ENCODE measurements at regions not wholly inside any gene's neighbourhood (a gene's known extent, or its start where the extent isn't known, plus 50 kb on each side); places are given as distances from the start of the nearest gene placed in this dataset.

DNA sequence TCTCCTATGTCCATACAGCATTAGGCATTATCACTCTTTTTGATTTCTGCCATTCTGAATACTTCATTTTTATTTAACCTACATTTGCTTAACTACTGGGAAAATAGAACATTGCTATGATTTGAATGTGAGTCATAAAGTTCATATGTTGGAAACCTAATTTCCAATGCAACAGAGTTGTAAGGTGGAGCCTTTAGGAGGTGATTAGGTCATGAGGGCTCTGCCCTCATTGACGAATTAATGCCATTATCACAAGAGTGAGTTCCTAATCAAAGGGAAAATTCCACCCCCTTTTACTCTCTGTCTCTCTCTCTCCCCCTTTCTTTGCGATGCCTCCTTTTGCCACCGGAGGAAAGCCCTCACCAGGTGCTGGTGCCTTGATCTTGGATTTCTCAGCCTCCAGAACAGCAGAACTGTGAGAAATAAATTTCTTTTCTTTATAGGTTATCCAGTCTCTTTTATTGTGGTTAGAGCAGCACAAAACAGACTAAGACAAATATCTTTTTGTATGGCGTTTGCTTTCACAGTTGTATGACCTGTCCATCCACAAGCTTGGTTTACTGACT, 180.1 kb upstream of the ARID2 start:
- POLR2A ChIA-PET (ENCODE audit: unreplicated experiment), result interaction anchor here (0.6 kb wide), 1 partner anchor 136 kb away, joined by 4 read pairs; no protein-coding TSS in a partner anchor
- no peak for TF ChIP-seq EZH2 (IDR thresholded peaks at IDR 0.05; ENCODE audit: low read length, unreplicated experiment)
- TF ChIP-seq, protein P1, sequence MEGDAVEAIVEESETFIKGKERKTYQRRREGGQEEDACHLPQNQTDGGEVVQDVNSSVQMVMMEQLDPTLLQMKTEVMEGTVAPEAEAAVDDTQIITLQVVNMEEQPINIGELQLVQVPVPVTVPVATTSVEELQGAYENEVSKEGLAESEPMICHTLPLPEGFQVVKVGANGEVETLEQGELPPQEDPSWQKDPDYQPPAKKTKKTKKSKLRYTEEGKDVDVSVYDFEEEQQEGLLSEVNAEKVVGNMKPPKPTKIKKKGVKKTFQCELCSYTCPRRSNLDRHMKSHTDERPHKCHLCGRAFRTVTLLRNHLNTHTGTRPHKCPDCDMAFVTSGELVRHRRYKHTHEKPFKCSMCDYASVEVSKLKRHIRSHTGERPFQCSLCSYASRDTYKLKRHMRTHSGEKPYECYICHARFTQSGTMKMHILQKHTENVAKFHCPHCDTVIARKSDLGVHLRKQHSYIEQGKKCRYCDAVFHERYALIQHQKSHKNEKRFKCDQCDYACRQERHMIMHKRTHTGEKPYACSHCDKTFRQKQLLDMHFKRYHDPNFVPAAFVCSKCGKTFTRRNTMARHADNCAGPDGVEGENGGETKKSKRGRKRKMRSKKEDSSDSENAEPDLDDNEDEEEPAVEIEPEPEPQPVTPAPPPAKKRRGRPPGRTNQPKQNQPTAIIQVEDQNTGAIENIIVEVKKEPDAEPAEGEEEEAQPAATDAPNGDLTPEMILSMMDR (conservative IDR thresholded peaks at IDR 0.05; ENCODE audit: low read depth, low read length), result no peak
- TF ChIP-seq EZH2phosphoT487 (IDR thresholded peaks at IDR 0.05; ENCODE audit: borderline replicate concordance, low read length), result no peak
- H3K4me1 ChIP-seq (ENCODE audit: insufficient read depth, low read length), result no peaks in the 10 kb centered on the region
- no peaks in the 10 kb centered on the region for H3K27me3 ChIP-seq (ENCODE audit: low read length)
- no peak for DNase-seq
- no peak overlapping the region for H3K9ac ChIP-seq (ENCODE audit: low read length)
- no peak overlapping the region for H3K4me3 ChIP-seq (ENCODE audit: low read length)
- BruUV-seq (replicated peaks), result no TSS peak
- H3K79me2 ChIP-seq (ENCODE audit: low read length), result no peaks in the 10 kb centered on the region
- H3K4me2 ChIP-seq (ENCODE audit: low read length), result no peak overlapping the region
- CTCF ChIA-PET, result no interaction called here
- H3K36me3 ChIP-seq (ENCODE audit: low read depth, low read length), result no peaks in the 10 kb centered on the region
- H4K20me1 ChIP-seq (ENCODE audit: low read length), result no peaks in the 10 kb centered on the region
- no peaks in the 10 kb centered on the region for H3K9me3 ChIP-seq (ENCODE audit: low read length)
- no peaks in the 10 kb centered on the region for H3F3A ChIP-seq (ENCODE audit: low read length, unreplicated experiment)
- H3K27ac ChIP-seq (ENCODE audit: low read length), result no peak overlapping the region
- no peak overlapping the region for H2AFZ ChIP-seq (ENCODE audit: low read length)
- no peaks in the 10 kb centered on the region for H3K9me2 ChIP-seq (replicated peaks; ENCODE audit: low read length)
- peak; percentile 18; the same call in 1 of the 2 replicates for ATAC-seq
- intact Hi-C loops (cut with micrococcal nuclease), result loop anchor here (10.0 kb wide), 1 partner anchor 105 kb away; no protein-coding TSS in a partner anchor

DNA sequence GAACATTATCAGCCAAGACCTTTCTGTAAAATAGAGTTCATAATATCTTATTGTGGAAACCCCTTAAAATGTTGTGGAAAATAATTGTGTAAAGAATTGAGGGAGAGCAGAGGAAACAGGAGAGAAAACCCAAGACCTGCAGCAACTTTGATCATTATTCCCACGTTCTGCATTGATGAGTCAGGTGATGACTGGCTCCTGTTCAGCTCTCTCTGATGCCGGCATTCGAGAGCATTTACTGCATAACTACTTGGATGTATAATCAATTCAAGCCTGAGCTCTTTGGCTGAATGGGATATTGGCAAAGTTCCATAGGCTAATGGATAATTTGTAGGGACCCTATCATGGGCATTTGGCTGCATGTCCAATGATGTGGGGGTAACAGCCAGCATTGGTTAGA, 176.3 kb upstream of the ARID2 start:
- Histone ChIP-seq H4K20me1 (ENCODE audit: low read length) (no peaks in the 10 kb centered on the region), H3K4me2 (ENCODE audit: low read length) (no peak overlapping the region), H3K4me3 (ENCODE audit: low read length) (no peak overlapping the region), H3K4me1 (ENCODE audit: insufficient read depth, low read length) (no peaks in the 10 kb centered on the region), H3K27me3 (ENCODE audit: low read length) (no peaks in the 10 kb centered on the region), H3K79me2 (ENCODE audit: low read length) (no peaks in the 10 kb centered on the region), H3K36me3 (ENCODE audit: low read depth, low read length) (no peaks in the 10 kb centered on the region), H3K9me3 (ENCODE audit: low read length) (no peaks in the 10 kb centered on the region), H3F3A (ENCODE audit: low read length, unreplicated experiment) (no peaks in the 10 kb centered on the region), H3K27ac (ENCODE audit: low read length) (no peak overlapping the region), H2AFZ (ENCODE audit: low read length) (no peak overlapping the region), H3K9ac (ENCODE audit: low read length) (no peak overlapping the region), H3K9me2 (replicated peaks; ENCODE audit: low read length) (no peaks in the 10 kb centered on the region)
- ChIA-PET CTCF (interaction anchor here (0.5 kb wide), 1 partner anchor 339 kb away, joined by 3 read pairs; no protein-coding TSS in a partner anchor), POLR2A (ENCODE audit: unreplicated experiment) (no interaction called here)
- TF ChIP-seq, protein P1 (conservative IDR thresholded peaks at IDR 0.05; ENCODE audit: low read depth, low read length), result no peak
- TF ChIP-seq EZH2phosphoT487 (IDR thresholded peaks at IDR 0.05; ENCODE audit: borderline replicate concordance, low read length) (no peak), EZH2 (IDR thresholded peaks at IDR 0.05; ENCODE audit: low read length, unreplicated experiment) (no peak)
- no TSS peak for BruUV-seq (replicated peaks)
- DNase-seq (peak; percentile 25), ATAC-seq (no peak)
- intact Hi-C loops (cut with micrococcal nuclease), result no loop called here

DNA sequence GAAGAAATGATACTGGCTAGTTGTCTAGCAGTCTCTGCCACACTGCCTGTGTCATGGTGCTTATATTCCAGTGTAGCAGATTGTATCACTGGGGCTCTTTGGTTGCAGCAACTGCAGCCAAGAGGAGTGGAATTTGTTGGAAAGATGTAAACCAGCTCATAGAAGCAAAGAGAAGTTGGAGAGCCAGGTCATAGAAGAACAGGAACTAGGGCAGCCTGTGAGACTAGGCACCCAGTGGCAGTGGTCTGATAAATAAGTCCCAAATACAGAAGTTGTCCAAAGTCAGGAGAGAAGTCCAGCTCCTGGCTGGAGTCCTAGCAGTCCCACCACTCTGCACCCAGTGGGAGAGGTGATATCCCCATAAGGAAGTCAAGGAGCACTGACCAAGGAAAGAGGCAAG, 172.5 kb upstream of the ARID2 start:
- no peak overlapping the region for H2AFZ ChIP-seq (ENCODE audit: low read length)
- no peaks in the 10 kb centered on the region for H3K79me2 ChIP-seq (ENCODE audit: low read length)
- H3K4me2 ChIP-seq (ENCODE audit: low read length), result no peak overlapping the region
- BruUV-seq (replicated peaks), result no TSS peak
- ChIA-PET CTCF (no interaction called here), POLR2A (ENCODE audit: unreplicated experiment) (no interaction called here)
- TF ChIP-seq EZH2 (IDR thresholded peaks at IDR 0.05; ENCODE audit: low read length, unreplicated experiment), result no peak
- TF ChIP-seq EZH2phosphoT487 (IDR thresholded peaks at IDR 0.05; ENCODE audit: borderline replicate concordance, low read length), result no peak
- no peaks in the 10 kb centered on the region for H3K36me3 ChIP-seq (ENCODE audit: low read depth, low read length)
- no peaks in the 10 kb centered on the region for H4K20me1 ChIP-seq (ENCODE audit: low read length)
- DNase-seq (no peak), ATAC-seq (no peak)
- no peaks in the 10 kb centered on the region for H3K9me3 ChIP-seq (ENCODE audit: low read length)
- no peaks in the 10 kb centered on the region for H3K4me1 ChIP-seq (ENCODE audit: insufficient read depth, low read length)
- H3K4me3 ChIP-seq (ENCODE audit: low read length), result no peak overlapping the region
- H3K27me3 ChIP-seq (ENCODE audit: low read length), result no peaks in the 10 kb centered on the region
- H3F3A ChIP-seq (ENCODE audit: low read length, unreplicated experiment), result no peaks in the 10 kb centered on the region
- no peak overlapping the region for H3K27ac ChIP-seq (ENCODE audit: low read length)
- H3K9me2 ChIP-seq (replicated peaks; ENCODE audit: low read length), result no peaks in the 10 kb centered on the region
- H3K9ac ChIP-seq (ENCODE audit: low read length), result no peak overlapping the region
- intact Hi-C loops (cut with micrococcal nuclease), result no loop called here

All from PC-3 (cell line).